Stomach (tissue), 4 donors: ENCODE measurements at regions not wholly inside any gene's neighbourhood (a gene's known extent, or its start where the extent isn't known, plus 50 kb on each side); places are given as distances from the start of the nearest gene placed in this dataset.

Experiments used
- POLR2A ChIP-seq, 4 donors: fragments of 450-650 bp; IDR thresholded peaks; one replicate each; pipeline ENCODE4 v1.6.1; 2016; ENCODE audit warnings: antibody characterized with exemption in 4 of 4, control low read depth in 2 of 4, mild to moderate bottlenecking in 1 of 4, moderate library complexity in 1 of 4
- TF ChIP-seq, protein P1 (sequence below), 7 experiments: fragments of 450-650 bp in 4 of 7; fragments of 200-600 bp in 3 of 7; sonication (generic) in 3 of 7; IDR thresholded peaks; one replicate each; pipeline ENCODE4 v1.5.1; 2016 to 2019; ENCODE audit warnings: antibody characterized with exemption in 7 of 7, control low read depth in 2 of 7, mild to moderate bottlenecking in 1 of 7

DNA sequence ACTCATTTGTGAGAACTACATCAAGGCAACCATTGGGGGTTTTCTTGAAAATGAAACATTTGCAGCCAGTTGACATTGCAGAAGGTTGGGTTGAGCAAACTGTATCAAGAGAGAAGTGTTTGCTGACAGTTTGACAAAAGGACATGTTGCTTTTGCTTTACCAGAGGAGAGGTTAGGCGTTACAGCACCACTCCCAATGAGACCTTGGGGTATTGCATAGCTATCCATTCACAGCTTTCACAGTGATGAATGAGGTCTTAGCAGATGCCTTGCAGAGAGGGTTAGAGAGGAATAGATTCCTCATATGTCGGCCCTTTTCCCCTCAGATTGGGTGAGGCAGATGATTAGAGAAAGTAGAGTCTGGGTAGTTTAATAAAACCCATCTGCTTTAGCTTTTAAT is 988.9 kb upstream of the FLRT2 start:
- TF ChIP-seq, protein P1, sequence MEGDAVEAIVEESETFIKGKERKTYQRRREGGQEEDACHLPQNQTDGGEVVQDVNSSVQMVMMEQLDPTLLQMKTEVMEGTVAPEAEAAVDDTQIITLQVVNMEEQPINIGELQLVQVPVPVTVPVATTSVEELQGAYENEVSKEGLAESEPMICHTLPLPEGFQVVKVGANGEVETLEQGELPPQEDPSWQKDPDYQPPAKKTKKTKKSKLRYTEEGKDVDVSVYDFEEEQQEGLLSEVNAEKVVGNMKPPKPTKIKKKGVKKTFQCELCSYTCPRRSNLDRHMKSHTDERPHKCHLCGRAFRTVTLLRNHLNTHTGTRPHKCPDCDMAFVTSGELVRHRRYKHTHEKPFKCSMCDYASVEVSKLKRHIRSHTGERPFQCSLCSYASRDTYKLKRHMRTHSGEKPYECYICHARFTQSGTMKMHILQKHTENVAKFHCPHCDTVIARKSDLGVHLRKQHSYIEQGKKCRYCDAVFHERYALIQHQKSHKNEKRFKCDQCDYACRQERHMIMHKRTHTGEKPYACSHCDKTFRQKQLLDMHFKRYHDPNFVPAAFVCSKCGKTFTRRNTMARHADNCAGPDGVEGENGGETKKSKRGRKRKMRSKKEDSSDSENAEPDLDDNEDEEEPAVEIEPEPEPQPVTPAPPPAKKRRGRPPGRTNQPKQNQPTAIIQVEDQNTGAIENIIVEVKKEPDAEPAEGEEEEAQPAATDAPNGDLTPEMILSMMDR (IDR thresholded peaks at IDR 0.05), result no peak
- no peak for TF ChIP-seq POLR2A (IDR thresholded peaks at IDR 0.05)
